ENCODE measurements at regions not wholly inside any gene's neighbourhood (a gene's known extent, or its start where the extent isn't known, plus 50 kb on each side); places are given as distances from the start of the nearest gene placed in this dataset.

GRCh38 chr5:8239198-8239597 lies 370.2 kb downstream of the MTRR start:
- TF ChIP-seq CTCF (IDR thresholded peaks at IDR 0.05) (no peak), FOXK1 (CRISPR knock-in tag; IDR thresholded peaks at IDR 0.05) (no peak), ATF3 (CRISPR knock-in tag; conservative IDR thresholded peaks at IDR 0.05) (no peak), ELF4 (CRISPR knock-in tag; IDR thresholded peaks at IDR 0.05; ENCODE audit: low read depth) (no peak), NR3C1 (CRISPR knock-in tag; conservative IDR thresholded peaks at IDR 0.05; ENCODE audit: low read depth) (no peak)
